ENCODE measurements at regions not wholly inside any gene's neighbourhood (a gene's known extent, or its start where the extent isn't known, plus 50 kb on each side); places are given as distances from the start of the nearest gene placed in this dataset.

- intact Hi-C loops (cut with DNase I): loop anchor here (10.0 kb wide), 1 partner anchor 617 kb away; no protein-coding TSS in a partner anchor
- TF ChIP-seq, protein P1, sequence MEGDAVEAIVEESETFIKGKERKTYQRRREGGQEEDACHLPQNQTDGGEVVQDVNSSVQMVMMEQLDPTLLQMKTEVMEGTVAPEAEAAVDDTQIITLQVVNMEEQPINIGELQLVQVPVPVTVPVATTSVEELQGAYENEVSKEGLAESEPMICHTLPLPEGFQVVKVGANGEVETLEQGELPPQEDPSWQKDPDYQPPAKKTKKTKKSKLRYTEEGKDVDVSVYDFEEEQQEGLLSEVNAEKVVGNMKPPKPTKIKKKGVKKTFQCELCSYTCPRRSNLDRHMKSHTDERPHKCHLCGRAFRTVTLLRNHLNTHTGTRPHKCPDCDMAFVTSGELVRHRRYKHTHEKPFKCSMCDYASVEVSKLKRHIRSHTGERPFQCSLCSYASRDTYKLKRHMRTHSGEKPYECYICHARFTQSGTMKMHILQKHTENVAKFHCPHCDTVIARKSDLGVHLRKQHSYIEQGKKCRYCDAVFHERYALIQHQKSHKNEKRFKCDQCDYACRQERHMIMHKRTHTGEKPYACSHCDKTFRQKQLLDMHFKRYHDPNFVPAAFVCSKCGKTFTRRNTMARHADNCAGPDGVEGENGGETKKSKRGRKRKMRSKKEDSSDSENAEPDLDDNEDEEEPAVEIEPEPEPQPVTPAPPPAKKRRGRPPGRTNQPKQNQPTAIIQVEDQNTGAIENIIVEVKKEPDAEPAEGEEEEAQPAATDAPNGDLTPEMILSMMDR (IDR thresholded peaks at IDR 0.05): no peak
- H3K9me3 ChIP-seq: no peaks in the 10 kb centered on the region
- H3K9ac ChIP-seq (ENCODE audit: low read depth in 2 of 2, low read length in 2 of 2): no peak overlapping the region
- H3K27me3 ChIP-seq: no peaks in the 10 kb centered on the region
- H3K36me3 ChIP-seq: no peaks in the 10 kb centered on the region
- H3K4me3 ChIP-seq: no peak overlapping the region
- no peak overlapping the region for H3K27ac ChIP-seq
- H3K4me1 ChIP-seq: no peaks in the 10 kb centered on the region
- no peak for DNase-seq
Observed at GRCh38 chr1:199687321-199687720, 340.2 kb upstream of the NR5A2 start.

- Histone ChIP-seq H3K4me1 (no peaks in the 10 kb centered on the region), H3K36me3 (no peaks in the 10 kb centered on the region), H3K27me3 (no peaks in the 10 kb centered on the region), H3K27ac (no peak overlapping the region), H3K9me3 (no peaks in the 10 kb centered on the region), H3K4me3 (no peak overlapping the region), H3K9ac (ENCODE audit: low read depth in 2 of 2, low read length in 2 of 2) (no peak overlapping the region)
- intact Hi-C loops (cut with DNase I): loop anchor here (10.0 kb wide), 1 partner anchor 617 kb away; no protein-coding TSS in a partner anchor
- TF ChIP-seq, protein P1 (IDR thresholded peaks at IDR 0.05): no peak
- DNase-seq: no peak
Observed at GRCh38 chr1:199688133-199688676, 339.3 kb upstream of the NR5A2 start.

- DNase-seq: no peak
- Histone ChIP-seq H3K36me3 (no peaks in the 10 kb centered on the region), H3K27ac (no peak overlapping the region), H3K9ac (ENCODE audit: low read depth in 2 of 2, low read length in 2 of 2) (no peak overlapping the region), H3K9me3 (no peaks in the 10 kb centered on the region), H3K4me1 (no peaks in the 10 kb centered on the region), H3K27me3 (no peaks in the 10 kb centered on the region), H3K4me3 (no peak overlapping the region)
- intact Hi-C loops (cut with DNase I): loop anchor here (10.0 kb wide), 1 partner anchor 616 kb away; no protein-coding TSS in a partner anchor
- TF ChIP-seq, protein P1 (IDR thresholded peaks at IDR 0.05): no peak
Observed at GRCh38 chr1:199688774-199689173, 338.7 kb upstream of the NR5A2 start.

- intact Hi-C loops (cut with DNase I): loop anchor here (10.0 kb wide), 1 partner anchor 254 kb away; no protein-coding TSS in a partner anchor
- no peak overlapping the region for H3K9ac ChIP-seq (ENCODE audit: low read depth in 2 of 2, low read length in 2 of 2)
- H3K4me1 ChIP-seq: no peaks in the 10 kb centered on the region
- DNase-seq: no peak
- H3K9me3 ChIP-seq: no peaks in the 10 kb centered on the region
- no peak overlapping the region for H3K4me3 ChIP-seq
- TF ChIP-seq, protein P1 (IDR thresholded peaks at IDR 0.05): no peak
- H3K27me3 ChIP-seq: no peaks in the 10 kb centered on the region
- H3K27ac ChIP-seq: no peak overlapping the region
- H3K36me3 ChIP-seq: no peaks in the 10 kb centered on the region
Observed at GRCh38 chr1:199690496-199690895, 337.0 kb upstream of the NR5A2 start.

DNA sequence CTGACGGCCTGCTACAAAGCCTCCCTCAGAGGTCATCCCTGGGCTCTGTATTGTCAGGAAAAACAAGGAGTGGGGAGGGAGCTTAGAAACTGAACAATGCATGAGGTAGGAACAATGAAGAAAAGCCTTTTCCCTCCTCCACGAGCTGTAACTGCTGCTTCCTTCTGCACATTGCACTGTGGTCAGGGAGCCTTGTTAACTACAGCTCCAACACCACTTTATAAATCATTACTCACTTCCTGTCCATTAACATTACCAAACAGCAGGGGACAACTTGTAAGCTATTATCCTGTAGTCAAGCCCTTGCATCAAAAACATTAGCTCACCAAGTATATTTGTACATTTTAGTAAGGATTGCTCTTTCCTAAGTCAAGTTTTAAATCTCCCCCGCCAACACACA, 336.0 kb upstream of the NR5A2 start:
- H3K4me1 ChIP-seq: no peaks in the 10 kb centered on the region
- TF ChIP-seq, protein P1 (IDR thresholded peaks at IDR 0.05): no peak
- H3K27ac ChIP-seq: no peak overlapping the region
- no peaks in the 10 kb centered on the region for H3K27me3 ChIP-seq
- DNase-seq: no peak
- intact Hi-C loops (cut with DNase I): loop anchor here (10.0 kb wide), 1 partner anchor 253 kb away; no protein-coding TSS in a partner anchor
- H3K4me3 ChIP-seq: no peak overlapping the region
- no peaks in the 10 kb centered on the region for H3K36me3 ChIP-seq
- H3K9ac ChIP-seq (ENCODE audit: low read depth in 2 of 2, low read length in 2 of 2): no peak overlapping the region
- no peaks in the 10 kb centered on the region for H3K9me3 ChIP-seq

All from colonic mucosa (tissue), 4 donors.